Bronchial epithelial cell (primary cell): ENCODE measurements at regions not wholly inside any gene's neighbourhood (a gene's known extent, or its start where the extent isn't known, plus 50 kb on each side); places are given as distances from the start of the nearest gene placed in this dataset.

Experiments used
- DNase-seq: peaks from one replicate; pipeline ENCODE4 v3.0.0-alpha.2; 2010; ENCODE audit warnings: low read depth
- FAIRE-seq: peaks from 2 replicates; lab custom pipeline; 2011; peaks lifted over from hg19 to GRCh38; lab: Jason Lieb, UNC
- H3K27me3 ChIP-seq: 2 replicates; pipeline ENCODE4 v1.5.1; 2011; ENCODE audit warnings: low read length; ENCODE audit not compliant: control insufficient read depth, insufficient read depth
- H3K36me3 ChIP-seq: 2 replicates; pipeline ENCODE4 v1.5.1; 2011; ENCODE audit warnings: low read length; ENCODE audit not compliant: control insufficient read depth, insufficient read depth
- H3K4me3 ChIP-seq: 2 replicates; pipeline ENCODE4 v1.5.1; 2011; ENCODE audit warnings: mild to moderate bottlenecking, low read depth, low read length, control low read depth
- TF ChIP-seq, protein P1 (sequence below): IDR thresholded peaks from 2 replicates; pipeline ENCODE4 v1.5.1; 2011; ENCODE audit warnings: mild to moderate bottlenecking, moderate library complexity, low read length, control low read depth, inconsistent platforms; ENCODE audit not compliant: insufficient read depth, severe bottlenecking

DNA sequence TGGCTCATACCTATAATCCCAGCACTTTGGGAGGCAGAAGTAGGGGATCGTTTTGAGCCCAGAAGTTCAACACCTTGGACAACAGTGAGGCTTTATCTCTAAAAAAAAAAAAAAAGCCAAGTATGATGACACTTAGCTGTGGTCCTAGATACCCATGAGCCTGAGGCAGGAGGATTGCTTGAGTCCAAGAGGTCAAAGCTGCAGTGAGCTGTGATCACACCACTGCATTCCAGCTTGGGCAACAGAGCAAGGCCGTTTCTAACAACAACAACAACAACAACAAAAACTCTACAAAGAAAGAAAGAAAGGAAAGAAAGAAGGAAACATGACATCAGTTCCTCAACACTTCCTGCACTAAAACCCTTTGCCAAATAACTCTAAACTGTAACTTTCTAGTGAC is 265.1 kb upstream of the DACH1 start:
- TF ChIP-seq, protein P1, sequence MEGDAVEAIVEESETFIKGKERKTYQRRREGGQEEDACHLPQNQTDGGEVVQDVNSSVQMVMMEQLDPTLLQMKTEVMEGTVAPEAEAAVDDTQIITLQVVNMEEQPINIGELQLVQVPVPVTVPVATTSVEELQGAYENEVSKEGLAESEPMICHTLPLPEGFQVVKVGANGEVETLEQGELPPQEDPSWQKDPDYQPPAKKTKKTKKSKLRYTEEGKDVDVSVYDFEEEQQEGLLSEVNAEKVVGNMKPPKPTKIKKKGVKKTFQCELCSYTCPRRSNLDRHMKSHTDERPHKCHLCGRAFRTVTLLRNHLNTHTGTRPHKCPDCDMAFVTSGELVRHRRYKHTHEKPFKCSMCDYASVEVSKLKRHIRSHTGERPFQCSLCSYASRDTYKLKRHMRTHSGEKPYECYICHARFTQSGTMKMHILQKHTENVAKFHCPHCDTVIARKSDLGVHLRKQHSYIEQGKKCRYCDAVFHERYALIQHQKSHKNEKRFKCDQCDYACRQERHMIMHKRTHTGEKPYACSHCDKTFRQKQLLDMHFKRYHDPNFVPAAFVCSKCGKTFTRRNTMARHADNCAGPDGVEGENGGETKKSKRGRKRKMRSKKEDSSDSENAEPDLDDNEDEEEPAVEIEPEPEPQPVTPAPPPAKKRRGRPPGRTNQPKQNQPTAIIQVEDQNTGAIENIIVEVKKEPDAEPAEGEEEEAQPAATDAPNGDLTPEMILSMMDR, result no peak
- no peaks in the 10 kb centered on the region for H3K27me3 ChIP-seq
- no peak for FAIRE-seq
- no peak overlapping the region for H3K4me3 ChIP-seq
- no peak for DNase-seq
- no peaks in the 10 kb centered on the region for H3K36me3 ChIP-seq

DNA sequence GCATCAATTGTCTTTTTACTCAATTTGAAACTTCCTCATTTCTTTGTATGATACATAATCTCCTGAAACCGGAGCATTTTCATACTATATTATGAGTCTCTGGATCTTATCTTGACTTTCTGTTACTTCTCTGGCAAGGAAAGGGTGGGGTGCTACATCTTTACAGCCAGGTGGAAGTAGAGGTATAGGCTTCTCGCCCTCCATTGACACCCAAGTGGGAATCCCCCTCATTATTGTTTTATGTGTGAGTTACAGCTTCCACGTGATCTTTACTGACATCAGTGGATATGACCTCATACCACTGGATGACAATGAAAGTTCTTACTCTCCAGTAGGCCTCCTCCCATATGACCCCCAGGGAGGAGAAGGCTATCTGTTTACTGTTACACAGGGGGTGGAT is 262.1 kb upstream of the DACH1 start:
- FAIRE-seq (no peak), DNase-seq (no peak)
- H3K27me3 ChIP-seq, result no peaks in the 10 kb centered on the region
- H3K36me3 ChIP-seq, result no peaks in the 10 kb centered on the region
- TF ChIP-seq, protein P1, result no peak
- H3K4me3 ChIP-seq, result no peak overlapping the region

DNA sequence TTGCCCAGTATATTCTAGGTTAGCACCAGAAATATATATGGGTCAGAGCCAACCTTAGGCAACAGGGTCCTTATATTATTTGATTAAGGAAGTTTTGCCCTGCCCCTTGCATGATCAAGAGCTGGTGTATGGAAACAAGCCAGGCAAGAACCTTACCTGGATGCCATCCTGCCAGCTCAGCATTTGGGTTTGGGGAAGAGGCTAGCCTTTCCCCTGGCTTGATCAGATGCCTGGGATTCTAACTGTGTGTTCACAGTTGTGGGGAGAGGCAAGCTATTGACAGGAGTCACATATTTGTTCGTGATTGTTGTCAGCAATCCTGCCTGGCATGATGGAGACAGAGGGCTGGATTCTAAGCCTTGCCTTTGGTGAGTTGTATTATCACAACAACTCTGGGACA is 260.0 kb upstream of the DACH1 start:
- DNase-seq (peak; percentile 56), FAIRE-seq (peak; percentile 73)
- TF ChIP-seq, protein P1, result no peak
- H3K36me3 ChIP-seq, result no peaks in the 10 kb centered on the region
- H3K4me3 ChIP-seq, result no peak overlapping the region
- H3K27me3 ChIP-seq, result no peaks in the 10 kb centered on the region

- H3K4me3 ChIP-seq, result no peak overlapping the region
- TF ChIP-seq, protein P1, result no peak
- no peaks in the 10 kb centered on the region for H3K36me3 ChIP-seq
- no peaks in the 10 kb centered on the region for H3K27me3 ChIP-seq
- FAIRE-seq (no peak), DNase-seq (peak; percentile 41)
Measured at GRCh38 chr13:72126424-72126823, 259.4 kb upstream of the DACH1 start.

- no peaks in the 10 kb centered on the region for H3K27me3 ChIP-seq
- no peaks in the 10 kb centered on the region for H3K36me3 ChIP-seq
- no peak overlapping the region for H3K4me3 ChIP-seq
- DNase-seq (peak; percentile 46), FAIRE-seq (no peak)
- TF ChIP-seq, protein P1, result no peak
Measured at GRCh38 chr13:72125561-72125960, 258.6 kb upstream of the DACH1 start.

DNA sequence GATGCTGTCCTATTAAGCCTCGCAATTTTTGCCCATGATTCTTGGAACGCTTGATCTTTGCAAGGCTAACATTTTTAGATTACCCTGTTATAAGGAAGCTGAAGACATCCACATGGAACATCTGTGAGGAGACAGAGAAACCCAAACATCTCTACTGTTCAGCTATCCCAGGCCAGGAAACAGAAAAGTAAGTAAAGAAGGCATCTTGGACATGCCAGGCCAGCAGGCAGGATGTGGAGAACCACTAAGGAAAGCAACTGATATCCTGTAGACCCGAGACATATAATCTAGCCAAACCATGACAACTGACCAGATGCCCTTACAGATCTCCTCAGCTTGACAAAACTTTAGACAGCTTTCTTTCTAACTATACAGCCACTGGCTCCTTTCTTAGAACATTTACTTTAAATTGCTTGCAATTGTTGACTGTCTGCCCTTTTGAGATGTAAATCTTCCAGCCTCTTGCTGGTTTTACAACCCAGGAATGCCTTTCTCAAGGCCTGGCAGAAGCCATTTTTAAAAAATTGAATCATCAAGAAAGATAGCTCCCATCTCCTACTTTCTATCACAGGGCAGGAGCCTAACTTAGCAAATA is 255.8 kb upstream of the DACH1 start:
- TF ChIP-seq, protein P1, result no peak

More for the DNA sequence above, 255.8 kb upstream of the DACH1 start:
- H3K4me3 ChIP-seq, result no peak overlapping the region
- FAIRE-seq (no peak), DNase-seq (no peak)
- H3K36me3 ChIP-seq, result no peaks in the 10 kb centered on the region
- H3K27me3 ChIP-seq, result no peaks in the 10 kb centered on the region
